SK-N-SH (cell line): ENCODE measurements at regions not wholly inside any gene's neighbourhood (a gene's known extent, or its start where the extent isn't known, plus 50 kb on each side); places are given as distances from the start of the nearest gene placed in this dataset.

Experiments used
- CTCF ChIA-PET: fragments of 300-600, 350-600 bp; formaldehyde crosslinking; extraction: SDS; loops from one replicate; lab custom pipeline; 2021; lab: Yijun Ruan, JAX
- POLR2A ChIA-PET: fragments of 350-600 bp; sonication (Branson Sonifier 250); formaldehyde crosslinking; extraction: SDS; loops from one replicate; lab custom pipeline; 2020; ENCODE audit warnings: antibody characterized with exemption, inconsistent platforms; lab: Yijun Ruan, JAX
- DNase-seq: peaks from one replicate; pipeline ENCODE4 v3.0.0; 2012
- H2AFZ ChIP-seq: fragments of 200-600 bp; sonication (generic); 2 replicates; pipeline ENCODE4 v1.8.1; 2016; ENCODE audit warnings: antibody characterized with exemption, mild to moderate bottlenecking, low read depth
- H3F3A ChIP-seq: fragments of 200-600 bp; sonication (generic); replicated peaks from 2 replicates; pipeline ENCODE3; 2016; ENCODE audit warnings: antibody characterized with exemption, mild to moderate bottlenecking; ENCODE audit not compliant: insufficient read depth
- H3K27ac ChIP-seq, 2 experiments: fragments of 200-500 bp in 1 of 2; fragments of 200-600 bp in 1 of 2; sonication (Bioruptor generic) in 1 of 2; sonication (generic), shearing (Covaris generic) in 1 of 2; 2 replicates each; pipeline versions ENCODE4 v1.5.1 to v1.6.1; 2014 to 2016; ENCODE audit warnings: low read depth in 2 of 2, inconsistent platforms in 1 of 2, low read length in 1 of 2, mild to moderate bottlenecking in 1 of 2, mixed read lengths in 1 of 2
- H3K27me3 ChIP-seq: fragments of 200-600 bp; sonication (generic), shearing (Covaris generic); 2 replicates; pipeline ENCODE4 v1.6.1; 2016; ENCODE audit warnings: mixed run types; ENCODE audit not compliant: insufficient read depth
- H3K36me3 ChIP-seq, 2 experiments: fragments of 200-500 bp in 1 of 2; fragments of 200-600 bp in 1 of 2; sonication (Bioruptor generic) in 1 of 2; sonication (generic) in 1 of 2; replicated peaks in 1 of 2; 2 replicates each; pipeline versions ENCODE3 to v1.5.1; 2014 to 2016; ENCODE audit warnings: low read length in 1 of 2, mild to moderate bottlenecking in 1 of 2; ENCODE audit not compliant: insufficient read depth in 2 of 2, control insufficient read depth in 1 of 2
- H3K4me1 ChIP-seq, 2 experiments: fragments of 200-500 bp in 1 of 2; fragments of 200-600 bp in 1 of 2; sonication (Bioruptor generic) in 1 of 2; sonication (generic), shearing (Covaris generic) in 1 of 2; 2 replicates each; pipeline versions ENCODE4 v1.5.1 to v1.6.1; 2014 to 2016; ENCODE audit warnings: low read depth in 1 of 2, low read length in 1 of 2, mixed run types in 1 of 2; ENCODE audit not compliant: insufficient read depth in 2 of 2, control insufficient read depth in 1 of 2
- H3K4me2 ChIP-seq: fragments of 200-600 bp; sonication (generic), shearing (Covaris generic); 2 replicates; pipeline ENCODE4 v1.6.1; 2017; ENCODE audit warnings: mixed run types
- H3K4me3 ChIP-seq, 2 experiments: fragments of 200-500 bp in 1 of 2; fragments of 200-600 bp in 1 of 2; sonication (Bioruptor generic) in 1 of 2; sonication (generic), shearing (Covaris generic) in 1 of 2; 2 replicates each; pipeline versions ENCODE4 v1.5.1 to v1.8.1; 2014 to 2016; ENCODE audit warnings: low read depth in 2 of 2, inconsistent platforms in 1 of 2, low read length in 1 of 2, mild to moderate bottlenecking in 1 of 2, mixed read lengths in 1 of 2, moderate library complexity in 1 of 2
- H3K79me2 ChIP-seq: fragments of 200-600 bp; sonication (generic); 2 replicates; pipeline ENCODE4 v1.8.1; 2017; ENCODE audit warnings: mild to moderate bottlenecking; ENCODE audit not compliant: insufficient read depth
- H3K9ac ChIP-seq: fragments of 200-600 bp; sonication (generic); 2 replicates; pipeline ENCODE4 v1.6.1; 2017; ENCODE audit warnings: mixed run types
- H3K9me2 ChIP-seq: fragments of 200-600 bp; sonication (generic); 2 replicates; pipeline ENCODE4 v1.6.1; 2017; ENCODE audit warnings: mixed run types
- H3K9me3 ChIP-seq: fragments of 200-600 bp; sonication (generic); 2 replicates; pipeline ENCODE4 v1.6.1; 2017; ENCODE audit warnings: mixed run types, mild to moderate bottlenecking, moderate library complexity
- H4K20me1 ChIP-seq: fragments of 200-600 bp; sonication (generic); 2 replicates; pipeline ENCODE4 v1.6.1; 2017; ENCODE audit warnings: mild to moderate bottlenecking, mixed run types; ENCODE audit not compliant: insufficient read depth
- EP300 ChIP-seq, 2 experiments: IDR thresholded peaks; 2 replicates each; pipeline versions ENCODE4 v1.4.0 to v1.6.1; 2012; ENCODE audit warnings: borderline replicate concordance in 1 of 2, low read depth in 1 of 2, low read length in 1 of 2
- EZH2phosphoT487 ChIP-seq: fragments of 200-600 bp; sonication (generic); IDR thresholded peaks from 2 replicates; pipeline ENCODE4 v1.6.1; 2017; ENCODE audit warnings: low read depth, mixed run types, mild to moderate bottlenecking, antibody characterized with exemption, moderate library complexity, borderline replicate concordance
- FOSL2 ChIP-seq: IDR thresholded peaks from 2 replicates; pipeline ENCODE4 v1.4.0; 2012; ENCODE audit warnings: low read depth, mild to moderate bottlenecking, moderate library complexity, borderline replicate concordance
- JUND ChIP-seq: IDR thresholded peaks from 2 replicates; pipeline ENCODE4 v1.4.0; 2012
- MEF2A ChIP-seq: IDR thresholded peaks from 2 replicates; pipeline ENCODE4 v1.4.0; 2012; ENCODE audit warnings: low read depth, borderline replicate concordance
- SIN3A ChIP-seq: IDR thresholded peaks from 2 replicates; pipeline ENCODE4 v1.6.1; 2012; ENCODE audit warnings: low read depth, mild to moderate bottlenecking, low read length, moderate library complexity, borderline replicate concordance
- TCF12 ChIP-seq: IDR thresholded peaks from 2 replicates; pipeline ENCODE4 v1.4.0; 2012
- YY1 ChIP-seq: IDR thresholded peaks from 2 replicates; pipeline ENCODE4 v1.4.0; 2012; ENCODE audit warnings: low read depth, mild to moderate bottlenecking
- WGBS: methylation state at CpG from one replicate; pipeline ENCODE4 v1.1.6; 2017; ENCODE audit warnings: low lambda C conversion rate; 5-methylcytosine and 5-hydroxymethylcytosine counted together
- TF ChIP-seq, protein P1 (sequence below): fragments of 150-350 bp; IDR thresholded peaks from 2 replicates; pipeline ENCODE4 v1.6.1; 2017; ENCODE audit warnings: antibody characterized with exemption, low read length, low read depth, borderline replicate concordance
- TF ChIP-seq, protein P2 (sequence below): IDR thresholded peaks from 2 replicates; pipeline ENCODE4; 2012
- TF ChIP-seq, protein P3 (sequence below): IDR thresholded peaks from 2 replicates; pipeline ENCODE4 v1.4.0; 2012; ENCODE audit warnings: low read depth
- TF ChIP-seq, protein P4 (sequence below): IDR thresholded peaks from 2 replicates; pipeline ENCODE4 v1.4.0; 2012; ENCODE audit warnings: low read depth, borderline replicate concordance

DNA sequence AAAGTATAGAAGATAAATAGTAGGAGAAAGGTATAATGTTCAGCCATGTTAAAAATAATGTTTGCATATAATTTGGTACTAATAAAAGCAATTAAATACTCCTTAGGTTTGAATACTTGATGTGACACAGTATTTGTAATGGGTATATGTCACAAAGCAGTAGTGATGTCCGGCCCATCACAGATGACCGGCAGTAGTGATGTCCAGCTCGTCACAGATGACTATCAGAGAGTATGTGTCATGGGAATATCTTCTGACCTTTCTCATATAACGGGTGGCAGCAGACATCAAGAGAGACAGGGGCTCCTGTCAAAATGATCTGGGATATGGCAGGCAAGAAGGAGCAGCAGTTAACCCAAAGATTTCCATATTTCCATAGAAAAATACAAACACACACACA is 477.4 kb upstream of the KLF6 start (continued):
- TF ChIP-seq, protein P1, sequence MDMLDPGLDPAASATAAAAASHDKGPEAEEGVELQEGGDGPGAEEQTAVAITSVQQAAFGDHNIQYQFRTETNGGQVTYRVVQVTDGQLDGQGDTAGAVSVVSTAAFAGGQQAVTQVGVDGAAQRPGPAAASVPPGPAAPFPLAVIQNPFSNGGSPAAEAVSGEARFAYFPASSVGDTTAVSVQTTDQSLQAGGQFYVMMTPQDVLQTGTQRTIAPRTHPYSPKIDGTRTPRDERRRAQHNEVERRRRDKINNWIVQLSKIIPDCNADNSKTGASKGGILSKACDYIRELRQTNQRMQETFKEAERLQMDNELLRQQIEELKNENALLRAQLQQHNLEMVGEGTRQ = no peak
- TF ChIP-seq EZH2phosphoT487 = no peak

DNA sequence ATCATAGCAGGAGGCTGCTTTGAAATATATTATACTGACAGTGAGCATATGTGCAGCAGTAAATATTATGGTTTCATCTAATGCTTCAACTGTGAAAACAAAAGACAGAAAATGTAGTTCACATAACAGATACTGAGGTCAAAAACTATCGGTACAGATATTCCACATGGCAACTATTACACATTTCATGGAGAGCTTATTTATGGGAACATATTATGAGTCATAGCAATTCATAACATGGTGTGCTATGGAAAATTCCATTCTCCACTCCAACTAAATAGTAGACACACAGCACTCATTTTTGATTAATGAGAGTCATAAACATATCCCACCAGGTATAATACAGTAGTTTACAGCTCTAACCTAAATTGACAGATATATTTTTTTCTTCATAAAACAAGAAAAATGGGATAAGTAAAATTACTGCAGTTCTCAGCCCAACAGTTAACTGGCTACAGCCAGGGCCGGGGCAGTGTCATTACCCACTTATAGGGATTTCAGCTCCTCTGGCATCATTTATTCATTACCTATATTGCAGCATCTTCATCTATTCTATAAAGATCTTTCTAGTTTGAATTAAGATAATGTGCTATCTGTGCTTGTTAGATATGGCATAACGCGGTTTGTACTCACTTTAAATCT is 475.6 kb upstream of the KLF6 start:
- H3F3A ChIP-seq = peaks cover 9% of the 10 kb centered on the region
- H3K27me3 ChIP-seq = no peaks in the 10 kb centered on the region
- H4K20me1 ChIP-seq = no peaks in the 10 kb centered on the region
- H3K27ac ChIP-seq = peak overlapping the region; percentile 63 to 86; a peak in 3 of 4 replicates
- 76% methylated on average over 4 of the region's 4 CpGs for WGBS
- peak overlapping the region; percentile 7; the same call in 1 of the 2 replicates for H3K9ac ChIP-seq
- no peak overlapping the region for H3K4me3 ChIP-seq
- ChIA-PET CTCF (interaction anchor here (0.5 to 1.4 kb wide), 4 partner anchors 9 to 1021 kb away, joined by 3 to 4 read pairs (median 3); no protein-coding TSS in a partner anchor), POLR2A (no interaction called here)
- peaks cover 0 to 12% of the 10 kb centered on the region in 2 experiments; a peak in 2 of 4 replicates for H3K4me1 ChIP-seq
- peaks cover 0 to 5% of the 10 kb centered on the region in 2 experiments for H3K36me3 ChIP-seq
- TF ChIP-seq, protein P1 = no peak
- TF ChIP-seq SIN3A = no peak
- TF ChIP-seq JUND = peak; percentile 61
- TF ChIP-seq, protein P2, sequence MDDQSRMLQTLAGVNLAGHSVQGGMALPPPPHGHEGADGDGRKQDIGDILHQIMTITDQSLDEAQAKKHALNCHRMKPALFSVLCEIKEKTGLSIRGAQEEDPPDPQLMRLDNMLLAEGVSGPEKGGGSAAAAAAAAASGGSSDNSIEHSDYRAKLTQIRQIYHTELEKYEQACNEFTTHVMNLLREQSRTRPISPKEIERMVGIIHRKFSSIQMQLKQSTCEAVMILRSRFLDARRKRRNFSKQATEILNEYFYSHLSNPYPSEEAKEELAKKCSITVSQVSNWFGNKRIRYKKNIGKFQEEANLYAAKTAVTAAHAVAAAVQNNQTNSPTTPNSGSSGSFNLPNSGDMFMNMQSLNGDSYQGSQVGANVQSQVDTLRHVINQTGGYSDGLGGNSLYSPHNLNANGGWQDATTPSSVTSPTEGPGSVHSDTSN = peak; percentile 73
- TF ChIP-seq, protein P3, sequence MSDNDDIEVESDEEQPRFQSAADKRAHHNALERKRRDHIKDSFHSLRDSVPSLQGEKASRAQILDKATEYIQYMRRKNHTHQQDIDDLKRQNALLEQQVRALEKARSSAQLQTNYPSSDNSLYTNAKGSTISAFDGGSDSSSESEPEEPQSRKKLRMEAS = 0 out of 2 replicates have a peak, but pooled peaks have one; percentile 11
- no peak for TF ChIP-seq MEF2A
- TF ChIP-seq YY1 = peak; percentile 33; the same call in 1 of the 2 replicates
- TF ChIP-seq TCF12 = peak; percentile 57; the same call in 1 of the 2 replicates
- TF ChIP-seq, protein P4, sequence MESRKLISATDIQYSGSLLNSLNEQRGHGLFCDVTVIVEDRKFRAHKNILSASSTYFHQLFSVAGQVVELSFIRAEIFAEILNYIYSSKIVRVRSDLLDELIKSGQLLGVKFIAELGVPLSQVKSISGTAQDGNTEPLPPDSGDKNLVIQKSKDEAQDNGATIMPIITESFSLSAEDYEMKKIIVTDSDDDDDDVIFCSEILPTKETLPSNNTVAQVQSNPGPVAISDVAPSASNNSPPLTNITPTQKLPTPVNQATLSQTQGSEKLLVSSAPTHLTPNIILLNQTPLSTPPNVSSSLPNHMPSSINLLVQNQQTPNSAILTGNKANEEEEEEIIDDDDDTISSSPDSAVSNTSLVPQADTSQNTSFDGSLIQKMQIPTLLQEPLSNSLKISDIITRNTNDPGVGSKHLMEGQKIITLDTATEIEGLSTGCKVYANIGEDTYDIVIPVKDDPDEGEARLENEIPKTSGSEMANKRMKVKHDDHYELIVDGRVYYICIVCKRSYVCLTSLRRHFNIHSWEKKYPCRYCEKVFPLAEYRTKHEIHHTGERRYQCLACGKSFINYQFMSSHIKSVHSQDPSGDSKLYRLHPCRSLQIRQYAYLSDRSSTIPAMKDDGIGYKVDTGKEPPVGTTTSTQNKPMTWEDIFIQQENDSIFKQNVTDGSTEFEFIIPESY = no peak
- TF ChIP-seq FOSL2 = peak; percentile 74; the same call in 1 of the 2 replicates
- TF ChIP-seq EP300 (IDR thresholded peaks at IDR 0.05; ENCODE audit: borderline replicate concordance in 1 of 2, low read depth in 1 of 2, low read length in 1 of 2) = peak in 1 of 2 experiments; percentile 53; a peak in 1 of 4 replicates
- DNase-seq = no peak
- H3K79me2 ChIP-seq = 0 out of 2 replicates have a peak, but pooled peaks cover 5% of the 10 kb centered on the region
- peak overlapping the region; percentile 30; the same call in 1 of the 2 replicates for H2AFZ ChIP-seq
- peak overlapping the region; percentile 48; the same call in 1 of the 2 replicates for H3K4me2 ChIP-seq
- no peaks in the 10 kb centered on the region for H3K9me2 ChIP-seq
- no peaks in the 10 kb centered on the region for H3K9me3 ChIP-seq
